HEK293 (cell line): ENCODE measurements at regions not wholly inside any gene's neighbourhood (a gene's known extent, or its start where the extent isn't known, plus 50 kb on each side); places are given as distances from the start of the nearest gene placed in this dataset.
"Not testable (repeated sequence)": the region's sequence is repeated elsewhere in the genome, so short reads cannot be mapped to it uniquely, and the experiment has no call there.

Experiments
- CTCF ChIA-PET: fragments of 350-600 bp; formaldehyde crosslinking; extraction: SDS; loops from one replicate; lab custom pipeline; 2021; ENCODE audit warnings: antibody characterized with exemption; lab: Yijun Ruan, JAX
- POLR2A ChIA-PET: fragments of 300-600 bp; formaldehyde crosslinking; extraction: SDS; loops from one replicate; lab custom pipeline; 2020; ENCODE audit warnings: antibody characterized with exemption, inconsistent platforms; lab: Yijun Ruan, JAX
- H3K27ac ChIP-seq: fragments of 200-500 bp; sonication (Bioruptor generic); 2 replicates; pipeline ENCODE4 v1.5.1; 2014; ENCODE audit warnings: low read depth, low read length, control low read depth, inconsistent platforms; ENCODE audit errors: extremely low read depth
- H3K36me3 ChIP-seq, 2 experiments: fragments of 200-500 bp in 1 of 2; sonication (Bioruptor generic) in 1 of 2; 1 replicate in 1 of 2; 2 replicates in 1 of 2; pipeline ENCODE4 v1.5.1; 2014 to 2017; ENCODE audit warnings: inconsistent platforms in 2 of 2, low read length in 2 of 2; ENCODE audit not compliant: control insufficient read depth in 2 of 2, insufficient read depth in 1 of 2
- H3K4me1 ChIP-seq: fragments of 200-500 bp; sonication (Bioruptor generic); 2 replicates; pipeline ENCODE4 v1.5.1; 2014; ENCODE audit warnings: mild to moderate bottlenecking, low read length, inconsistent platforms; ENCODE audit not compliant: control insufficient read depth, insufficient read depth
- H3K4me3 ChIP-seq: 2 replicates; pipeline ENCODE4 v1.5.1; 2011; ENCODE audit warnings: low read depth, mild to moderate bottlenecking, control low read depth, low read length, moderate library complexity
- H3K9me3 ChIP-seq: fragments of 200-500 bp; sonication (Bioruptor generic); 2 replicates; pipeline ENCODE4 v1.5.1; 2014; ENCODE audit warnings: low read depth, low read length, inconsistent platforms; ENCODE audit not compliant: control insufficient read depth, insufficient read depth
- GFI1B ChIP-seq: fragments of 450-650 bp; formaldehyde crosslinking; IDR thresholded peaks from 2 replicates; pipeline ENCODE4 v1.5.1; 2016; ENCODE audit warnings: missing biosample characterization, missing genetic modification characterization
- GLIS1 ChIP-seq: fragments of 450-650 bp; formaldehyde crosslinking; IDR thresholded peaks from 2 replicates; pipeline ENCODE4 v1.5.1; 2016; ENCODE audit warnings: missing biosample characterization, missing genetic modification characterization
- SCRT1 ChIP-seq: fragments of 450-650 bp; formaldehyde crosslinking; IDR thresholded peaks from 2 replicates; pipeline ENCODE4 v1.5.1; 2016; ENCODE audit warnings: missing biosample characterization, missing genetic modification characterization, borderline replicate concordance
- ZIC2 ChIP-seq: fragments of 450-650 bp; formaldehyde crosslinking; IDR thresholded peaks from 2 replicates; pipeline ENCODE4 v1.5.1; 2016; ENCODE audit warnings: missing biosample characterization, missing genetic modification characterization
- ZNF121 ChIP-seq: fragments of 450-650 bp; formaldehyde crosslinking; IDR thresholded peaks from 2 replicates; pipeline ENCODE4 v1.5.1; 2016; ENCODE audit warnings: missing biosample characterization, missing genetic modification characterization
- ZNF146 ChIP-seq: fragments of 450-650 bp; formaldehyde crosslinking; IDR thresholded peaks from 2 replicates; pipeline ENCODE4 v1.5.1; 2016; ENCODE audit warnings: missing biosample characterization, missing genetic modification characterization
- ZNF202 ChIP-seq: fragments of 450-650 bp; formaldehyde crosslinking; IDR thresholded peaks from 2 replicates; pipeline ENCODE4 v1.5.1; 2016; ENCODE audit warnings: missing biosample characterization, missing genetic modification characterization, borderline replicate concordance
- ZNF24 ChIP-seq: fragments of 450-650 bp; formaldehyde crosslinking; IDR thresholded peaks from 2 replicates; pipeline ENCODE4 v1.5.1; 2016; ENCODE audit warnings: missing biosample characterization, missing genetic modification characterization
- ZNF623 ChIP-seq: fragments of 450-650 bp; formaldehyde crosslinking; IDR thresholded peaks from 2 replicates; pipeline ENCODE4 v1.5.1; 2016; ENCODE audit warnings: missing biosample characterization, missing genetic modification characterization
- TF ChIP-seq, protein P1 (sequence below): fragments of 450-650 bp; formaldehyde crosslinking; IDR thresholded peaks from 2 replicates; pipeline ENCODE4 v1.5.1; 2016; ENCODE audit warnings: missing biosample characterization, missing genetic modification characterization
- TF ChIP-seq, protein P2 (sequence below): fragments of 450-650 bp; formaldehyde crosslinking; IDR thresholded peaks from 2 replicates; pipeline ENCODE4 v1.5.1; 2016; ENCODE audit warnings: missing biosample characterization, missing genetic modification characterization
- TF ChIP-seq, protein P3 (sequence below): fragments of 450-650 bp; formaldehyde crosslinking; IDR thresholded peaks from 2 replicates; pipeline ENCODE4 v1.5.1; 2016; ENCODE audit warnings: missing biosample characterization, missing genetic modification characterization

DNA sequence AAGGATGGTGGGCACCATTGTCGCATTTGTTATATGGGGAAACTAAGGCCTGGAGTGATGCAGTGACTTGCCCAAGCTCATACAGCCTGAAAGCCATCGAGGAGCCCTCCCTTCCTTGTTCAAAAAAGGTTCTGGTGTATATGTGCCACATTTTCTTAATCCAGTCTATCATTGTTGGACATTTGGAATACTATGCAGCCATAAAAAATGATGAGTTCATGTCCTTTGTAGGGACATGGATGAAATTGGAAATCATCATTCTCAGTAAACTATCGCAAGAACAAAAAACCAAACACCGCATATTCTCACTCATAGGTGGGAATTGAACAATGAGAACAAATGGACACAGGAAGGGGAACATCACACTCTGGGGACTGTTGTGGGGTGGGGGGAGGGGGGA lies 191.4 kb downstream of the MN1 start:
- H3K4me1 ChIP-seq, H3K4me3 ChIP-seq, CTCF ChIA-PET: not testable (repeated sequence)
- TF ChIP-seq ZNF146 = peak; percentile 94
- TF ChIP-seq, all 188 proteins: peak for 1; not testable (repeated sequence) for 187
- H3K27ac ChIP-seq, POLR2A ChIA-PET, H3K36me3 ChIP-seq, H3K9me3 ChIP-seq: not testable (repeated sequence)

DNA sequence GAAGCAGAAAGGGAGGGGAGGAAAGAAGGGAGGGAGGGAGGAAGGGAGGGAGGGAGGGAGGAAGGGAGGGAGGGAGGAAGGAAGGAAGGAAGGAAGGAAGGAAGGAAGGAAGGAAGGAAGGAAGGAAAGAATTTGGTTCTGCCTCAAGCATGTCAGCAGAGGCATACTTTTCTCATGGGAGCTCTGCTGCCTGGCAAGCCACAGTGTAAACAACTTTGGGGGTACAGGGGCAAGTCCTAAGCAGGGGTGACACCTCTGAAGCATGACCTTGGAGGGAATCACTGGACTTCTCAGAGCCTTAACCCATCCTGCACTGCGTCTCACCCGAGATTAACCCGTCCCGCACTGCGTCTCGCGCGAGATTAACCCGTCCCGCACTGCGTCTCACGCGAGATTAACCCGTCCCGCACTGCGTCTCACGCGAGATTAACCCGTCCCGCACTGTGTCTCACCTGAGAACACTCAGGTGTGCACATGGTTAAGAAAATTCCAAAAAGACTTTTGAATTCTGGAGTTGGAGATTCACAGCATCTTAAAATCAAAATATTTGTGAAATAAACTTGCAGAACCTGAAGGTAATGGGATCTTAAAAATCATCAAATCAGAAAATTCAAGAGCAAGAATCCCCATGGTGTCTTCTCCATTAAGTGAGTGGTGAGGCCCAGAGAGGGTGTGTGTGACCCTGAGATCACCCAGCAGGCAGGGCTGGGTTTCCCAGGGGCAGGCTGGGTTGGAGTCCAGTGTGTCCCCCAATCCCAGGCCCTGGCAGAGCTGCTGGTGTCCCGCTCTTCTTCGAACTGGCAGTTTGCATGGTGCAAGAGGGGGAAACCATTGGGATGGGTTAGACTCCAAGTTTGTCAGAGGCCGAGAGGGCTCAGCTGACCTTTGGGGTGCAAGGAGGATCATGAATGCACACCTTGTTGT lies 190.4 kb downstream of the MN1 start:
- no peak overlapping the region for H3K27ac ChIP-seq
- no peak for TF ChIP-seq ZNF202 (tag by site-specific recombination)
- TF ChIP-seq GFI1B (tag by site-specific recombination) = no peak
- TF ChIP-seq, protein P1, sequence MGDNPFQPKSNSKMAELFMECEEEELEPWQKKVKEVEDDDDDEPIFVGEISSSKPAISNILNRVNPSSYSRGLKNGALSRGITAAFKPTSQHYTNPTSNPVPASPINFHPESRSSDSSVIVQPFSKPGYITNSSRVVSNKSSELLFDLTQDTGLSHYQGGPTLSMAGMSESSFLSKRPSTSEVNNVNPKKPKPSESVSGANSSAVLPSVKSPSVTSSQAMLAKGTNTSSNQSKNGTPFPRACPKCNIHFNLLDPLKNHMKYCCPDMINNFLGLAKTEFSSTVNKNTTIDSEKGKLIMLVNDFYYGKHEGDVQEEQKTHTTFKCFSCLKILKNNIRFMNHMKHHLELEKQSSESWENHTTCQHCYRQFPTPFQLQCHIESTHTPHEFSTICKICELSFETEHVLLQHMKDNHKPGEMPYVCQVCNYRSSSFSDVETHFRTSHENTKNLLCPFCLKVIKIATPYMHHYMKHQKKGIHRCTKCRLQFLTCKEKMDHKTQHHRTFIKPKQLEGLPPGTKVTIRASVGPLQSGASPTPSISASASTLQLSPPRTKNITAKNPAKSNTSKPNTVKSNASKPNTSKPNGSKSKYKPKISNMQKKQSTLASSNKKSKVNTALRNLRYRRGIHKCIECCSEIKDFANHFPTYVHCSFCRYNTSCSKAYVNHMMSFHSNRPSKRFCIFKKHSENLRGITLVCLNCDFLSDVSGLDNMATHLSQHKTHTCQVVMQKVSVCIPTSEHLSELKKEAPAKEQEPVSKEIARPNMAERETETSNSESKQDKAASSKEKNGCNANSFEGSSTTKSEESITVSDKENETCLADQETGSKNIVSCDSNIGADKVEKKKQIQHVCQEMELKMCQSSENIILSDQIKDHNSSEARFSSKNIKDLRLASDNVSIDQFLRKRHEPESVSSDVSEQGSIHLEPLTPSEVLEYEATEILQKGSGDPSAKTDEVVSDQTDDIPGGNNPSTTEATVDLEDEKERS (tag by site-specific recombination) = no peak
- no peak for TF ChIP-seq ZNF24 (tag by site-specific recombination)
- no peak for TF ChIP-seq SCRT1 (tag by site-specific recombination)
- no peak overlapping the region for H3K4me3 ChIP-seq
- no peaks in the 10 kb centered on the region for H3K4me1 ChIP-seq
- no peaks in the 10 kb centered on the region for H3K9me3 ChIP-seq
- no peaks in the 10 kb centered on the region for H3K36me3 ChIP-seq
- CTCF ChIA-PET = no interaction called here
- POLR2A ChIA-PET = no interaction called here

DNA sequence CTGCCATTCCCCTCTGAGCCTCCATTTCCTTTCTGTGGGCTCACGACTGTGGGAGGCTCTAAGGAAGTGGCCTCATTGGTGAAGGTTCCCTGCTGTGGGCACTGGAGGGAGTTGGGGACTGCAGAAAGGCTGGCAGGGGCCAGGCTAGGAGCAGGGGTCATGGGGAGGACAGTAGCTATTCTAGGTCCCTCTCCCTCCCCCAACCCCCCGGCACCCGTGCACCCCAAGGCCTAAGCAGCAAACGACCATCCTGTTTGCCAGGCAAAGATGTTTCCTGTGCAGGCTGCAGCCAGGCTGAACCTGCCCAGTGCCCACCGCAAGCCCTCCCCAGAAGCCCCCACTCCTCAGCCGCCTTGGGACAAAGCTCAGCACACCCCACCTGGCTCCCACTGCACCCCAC lies 189.4 kb downstream of the MN1 start:
- CTCF ChIA-PET = interaction anchor here (0.6 kb wide), 1 partner anchor 168 kb away, joined by 3 read pairs; no protein-coding TSS in a partner anchor
- POLR2A ChIA-PET = no interaction called here
- no peak overlapping the region for H3K27ac ChIP-seq

DNA sequence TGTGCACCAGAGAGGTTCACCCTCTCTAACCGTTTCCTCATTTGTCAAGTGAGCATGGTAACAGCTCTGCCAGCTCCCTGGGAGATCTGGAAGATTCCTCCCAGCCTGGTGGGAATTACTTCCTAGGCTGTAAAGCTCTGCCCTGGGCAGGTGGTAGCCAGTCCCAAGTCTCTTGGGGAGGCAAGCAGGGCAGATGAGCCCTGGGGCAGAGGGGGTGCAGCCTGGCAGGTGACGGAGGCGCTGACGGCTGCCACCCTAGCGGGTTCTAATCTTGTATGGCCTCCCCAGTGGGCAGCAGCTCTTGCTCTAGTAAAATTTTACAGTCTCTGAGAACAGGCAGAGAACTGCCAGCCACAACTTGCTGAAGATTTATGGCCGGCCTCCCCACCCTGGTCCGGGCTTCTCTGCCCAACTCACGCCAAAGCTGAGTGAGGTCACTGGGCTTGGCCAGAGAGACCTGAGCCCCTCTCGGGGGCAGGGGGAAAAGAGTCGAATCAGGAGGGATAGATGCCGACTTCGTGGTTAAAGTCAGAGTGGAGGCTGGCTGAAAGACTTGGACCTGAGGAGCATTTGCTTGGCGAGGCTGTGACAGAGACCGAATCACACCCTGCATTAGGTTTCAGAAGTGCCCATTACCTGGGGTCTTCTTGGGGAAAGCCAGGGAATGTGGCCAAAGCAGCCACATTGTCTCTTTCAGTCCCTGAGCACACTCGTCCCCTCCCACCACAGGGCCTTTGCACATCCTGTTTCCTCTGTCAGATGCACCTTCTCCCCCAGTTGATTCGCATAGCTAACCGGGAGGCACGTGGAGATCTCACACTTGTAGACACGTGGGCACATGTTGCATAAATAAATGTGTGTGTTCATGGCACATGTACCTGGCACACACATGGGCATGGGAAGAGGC lies 188.2 kb downstream of the MN1 start:
- ChIA-PET POLR2A (no interaction called here), CTCF (interaction anchor here (0.9 to 1.5 kb wide), 2 partner anchors 14 to 940 kb away, joined by 3 to 4 read pairs; no protein-coding TSS in a partner anchor)
- H3K4me1 ChIP-seq = no peaks in the 10 kb centered on the region
- no peak overlapping the region for H3K4me3 ChIP-seq
- no peaks in the 10 kb centered on the region for H3K9me3 ChIP-seq
- H3K36me3 ChIP-seq = no peaks in the 10 kb centered on the region
- no peak overlapping the region for H3K27ac ChIP-seq
- TF ChIP-seq GLIS1 (tag by site-specific recombination) (peak; percentile 71), ZIC2 (tag by site-specific recombination) (peak; percentile 81), ZNF623 (tag by site-specific recombination) (peak; percentile 94)
- TF ChIP-seq, protein P2, sequence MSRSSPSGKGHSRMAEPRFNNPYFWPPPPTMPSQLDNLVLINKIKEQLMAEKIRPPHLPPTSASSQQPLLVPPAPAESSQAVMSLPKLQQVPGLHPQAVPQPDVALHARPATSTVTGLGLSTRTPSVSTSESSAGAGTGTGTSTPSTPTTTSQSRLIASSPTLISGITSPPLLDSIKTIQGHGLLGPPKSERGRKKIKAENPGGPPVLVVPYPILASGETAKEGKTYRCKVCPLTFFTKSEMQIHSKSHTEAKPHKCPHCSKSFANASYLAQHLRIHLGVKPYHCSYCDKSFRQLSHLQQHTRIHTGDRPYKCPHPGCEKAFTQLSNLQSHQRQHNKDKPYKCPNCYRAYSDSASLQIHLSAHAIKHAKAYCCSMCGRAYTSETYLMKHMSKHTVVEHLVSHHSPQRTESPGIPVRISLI (tag by site-specific recombination) = no peak
- TF ChIP-seq, protein P3, sequence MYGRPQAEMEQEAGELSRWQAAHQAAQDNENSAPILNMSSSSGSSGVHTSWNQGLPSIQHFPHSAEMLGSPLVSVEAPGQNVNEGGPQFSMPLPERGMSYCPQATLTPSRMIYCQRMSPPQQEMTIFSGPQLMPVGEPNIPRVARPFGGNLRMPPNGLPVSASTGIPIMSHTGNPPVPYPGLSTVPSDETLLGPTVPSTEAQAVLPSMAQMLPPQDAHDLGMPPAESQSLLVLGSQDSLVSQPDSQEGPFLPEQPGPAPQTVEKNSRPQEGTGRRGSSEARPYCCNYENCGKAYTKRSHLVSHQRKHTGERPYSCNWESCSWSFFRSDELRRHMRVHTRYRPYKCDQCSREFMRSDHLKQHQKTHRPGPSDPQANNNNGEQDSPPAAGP (tag by site-specific recombination) = no peak

More for the DNA sequence above, 189.4 kb downstream of the MN1 start:
- no peak for TF ChIP-seq ZNF121 (tag by site-specific recombination)
- peak; percentile 50; the same call in 1 of the 2 replicates for TF ChIP-seq ZIC2 (tag by site-specific recombination)
- H3K4me3 ChIP-seq = no peak overlapping the region
- no peaks in the 10 kb centered on the region for H3K9me3 ChIP-seq
- H3K4me1 ChIP-seq = no peaks in the 10 kb centered on the region
- no peaks in the 10 kb centered on the region for H3K36me3 ChIP-seq
